ENCODE measurements at regions not wholly inside any gene's neighbourhood (a gene's known extent, or its start where the extent isn't known, plus 50 kb on each side); places are given as distances from the start of the nearest gene placed in this dataset.
"Not testable (repeated sequence)": the region's sequence is repeated elsewhere in the genome, so short reads cannot be mapped to it uniquely, and the experiment has no call there.

GRCh38 chr9:29514862-29515261 is 1941.6 kb upstream of the C9orf72 start:
- DNase-seq (ENCODE audit: low read depth in 2 of 2): no peak

- DNase-seq (ENCODE audit: low read depth in 2 of 2): no peak
These were observed 1975.2 kb upstream of the C9orf72 start for GRCh38 chr9:29548436-29548835.

DNA sequence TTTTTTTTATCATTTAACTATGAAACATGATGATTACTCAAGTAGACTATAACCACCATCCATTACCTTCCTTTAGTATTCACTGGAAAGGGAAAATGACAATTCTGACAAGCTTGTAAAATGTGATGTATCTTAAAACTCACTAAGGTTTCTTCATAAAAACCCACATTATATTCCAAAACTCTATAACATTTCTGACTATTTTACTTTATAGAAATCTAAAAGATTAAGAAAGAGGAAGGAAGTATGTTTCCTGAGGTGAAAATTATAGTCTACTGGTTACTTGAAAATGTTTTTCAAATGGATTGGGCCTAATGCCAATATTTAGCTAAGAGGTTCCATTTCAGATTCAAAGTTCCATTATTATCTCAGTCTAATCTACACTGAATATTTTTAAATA is 1982.2 kb upstream of the C9orf72 start:
- no peak for DNase-seq (ENCODE audit: low read depth in 2 of 2)

DNA sequence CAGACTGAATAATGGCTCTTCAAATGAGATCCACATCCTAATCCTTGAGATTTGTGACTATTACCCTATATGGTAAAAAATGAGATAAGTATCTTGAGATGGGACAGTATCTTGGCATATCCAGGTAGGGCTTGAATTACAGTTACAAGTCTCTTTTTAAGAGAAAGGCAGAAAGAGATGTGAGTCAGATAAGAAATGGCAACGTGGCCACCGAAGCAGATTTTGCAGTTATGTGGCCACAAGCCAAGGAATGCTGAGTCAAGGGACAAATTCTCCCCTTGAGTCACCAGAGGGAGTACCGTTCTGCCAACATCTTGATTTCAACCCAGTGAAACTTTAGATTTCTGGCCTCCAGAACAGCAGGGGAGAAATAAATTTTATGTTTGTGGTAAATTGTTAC is 1983.0 kb upstream of the C9orf72 start:
- DNase-seq (ENCODE audit: low read depth in 2 of 2): no peak

DNA sequence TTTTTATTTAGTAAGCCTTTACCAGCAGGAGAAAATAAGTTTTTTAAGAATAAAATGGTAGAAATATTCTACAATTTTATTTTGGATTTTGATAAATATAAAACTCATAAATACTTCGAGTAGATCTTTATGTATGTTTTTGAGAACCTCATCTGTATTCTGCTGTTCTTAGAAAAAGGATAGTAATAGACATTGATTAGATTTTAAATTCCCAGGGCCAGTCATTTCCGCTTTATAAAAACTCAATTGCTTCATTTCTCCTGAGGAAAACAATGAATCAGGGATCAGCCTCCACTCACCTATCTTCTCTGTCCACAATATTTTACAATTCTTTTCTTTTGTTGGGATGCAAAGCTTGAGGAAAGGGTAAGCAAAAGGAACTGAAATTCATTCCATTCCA is 1983.5 kb upstream of the C9orf72 start:
- no peak for DNase-seq (ENCODE audit: low read depth in 2 of 2)

DNA sequence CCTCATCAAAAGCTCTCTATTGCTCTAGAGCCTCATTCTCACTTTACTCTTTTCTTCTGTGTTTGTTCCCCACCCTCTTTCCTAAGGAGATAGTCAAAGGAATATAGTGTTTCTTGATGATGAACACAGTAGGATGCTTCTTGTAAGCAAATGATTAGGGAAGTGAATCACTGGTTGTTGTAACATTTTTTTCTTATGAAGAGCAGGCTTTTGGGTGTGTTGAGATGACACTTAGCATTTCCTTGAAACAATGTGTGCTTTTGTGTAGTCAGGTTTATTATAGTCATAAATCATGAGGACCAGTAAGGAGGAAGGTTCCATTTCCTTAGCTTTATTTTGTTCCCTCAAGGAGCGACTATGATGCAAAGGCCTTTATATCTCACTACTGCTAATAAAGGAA is 1991.3 kb upstream of the C9orf72 start:
- DNase-seq (ENCODE audit: low read depth in 2 of 2): no peak

DNA sequence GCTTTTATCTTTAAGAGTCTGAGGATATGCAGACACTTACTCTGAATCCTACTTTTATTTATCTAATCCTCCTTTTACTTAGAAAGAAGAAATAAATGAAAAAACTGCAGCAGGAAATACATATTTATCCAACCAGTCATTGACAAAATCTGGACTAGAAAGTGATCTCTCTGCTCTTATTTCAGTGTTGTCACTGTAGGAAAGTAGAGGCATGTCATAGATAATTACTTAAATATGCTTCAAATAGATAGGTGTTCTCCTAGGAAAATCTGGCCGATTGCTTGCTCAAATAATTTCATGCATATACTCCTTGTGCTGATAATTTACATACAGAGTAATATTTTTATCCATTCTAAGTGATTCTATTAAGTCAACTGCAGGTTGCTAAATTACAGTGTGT is 2001.9 kb upstream of the C9orf72 start:
- no peak for DNase-seq (ENCODE audit: low read depth in 2 of 2)

DNA sequence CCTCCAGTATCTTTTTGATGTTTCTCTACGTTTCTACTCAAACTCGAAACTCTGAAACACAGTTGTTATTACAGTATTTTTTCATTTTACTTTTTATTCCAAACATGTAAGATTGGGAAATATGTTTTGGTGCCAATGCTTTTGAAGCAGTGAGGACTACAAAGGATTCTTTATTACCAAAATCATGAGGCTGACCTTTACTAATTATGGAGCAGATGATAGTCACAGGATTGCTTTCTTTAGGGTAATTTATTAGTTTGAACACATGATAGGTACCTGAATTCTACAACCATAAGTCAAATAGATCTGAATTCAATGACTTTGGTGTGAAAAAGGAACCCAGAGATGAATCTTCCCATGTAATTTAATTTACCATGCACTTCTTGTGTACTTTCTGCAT is 2015.1 kb upstream of the C9orf72 start:
- DNase-seq (ENCODE audit: low read depth in 2 of 2): no peak

- DNase-seq (ENCODE audit: low read depth in 2 of 2): no peak
These were observed 2036.0 kb upstream of the C9orf72 start for GRCh38 chr9:29609282-29609681.

DNA sequence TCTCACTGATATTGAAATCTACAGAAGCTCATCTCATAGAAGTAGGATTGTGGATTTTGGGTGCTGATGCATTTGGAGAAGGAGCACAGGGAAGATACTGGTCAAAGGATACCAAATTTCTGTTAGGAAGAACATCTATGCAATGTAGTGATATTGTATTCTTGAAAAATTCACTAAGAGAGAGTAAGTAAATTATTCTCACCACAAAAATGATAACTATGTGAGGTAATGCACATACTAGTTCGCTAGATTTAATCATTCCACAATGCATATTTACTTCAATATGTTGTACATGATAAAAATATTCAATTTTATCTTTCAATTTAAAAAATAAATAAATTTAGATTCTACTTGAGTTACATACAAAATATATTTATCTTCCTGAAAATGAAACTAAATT is 2040.5 kb upstream of the C9orf72 start:
- DNase-seq (ENCODE audit: low read depth in 2 of 2): no peak

GRCh38 chr9:29616844-29617243 is 2043.6 kb upstream of the C9orf72 start:
- no peak for DNase-seq (ENCODE audit: low read depth in 2 of 2)

GRCh38 chr9:29625292-29625731 is 2052.0 kb upstream of the C9orf72 start:
- DNase-seq (ENCODE audit: low read depth in 2 of 2): no peak

GRCh38 chr9:29625931-29626330 is 2052.7 kb upstream of the C9orf72 start:
- DNase-seq (ENCODE audit: low read depth in 2 of 2): no peak

DNA sequence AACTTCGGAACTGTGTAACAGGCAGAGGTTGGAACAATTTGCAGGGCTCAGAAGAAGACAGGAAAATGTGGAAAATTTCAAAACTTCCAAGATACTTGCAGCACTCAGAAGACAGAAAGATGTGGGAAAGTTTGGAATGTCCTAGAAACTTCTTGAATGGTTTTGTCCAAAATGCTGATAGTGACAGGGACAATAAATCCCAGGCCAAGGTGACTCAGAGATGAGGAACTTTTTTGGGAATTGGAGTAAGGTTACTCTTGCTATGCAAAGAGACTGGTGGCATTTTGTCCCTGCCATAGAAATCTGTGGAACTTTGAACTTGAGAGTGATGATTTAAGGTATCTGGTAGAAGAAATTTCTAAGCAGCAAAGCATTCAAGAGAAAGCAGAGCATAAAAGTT is 2055.6 kb upstream of the C9orf72 start:
- DNase-seq (ENCODE audit: low read depth in 2 of 2): not testable (repeated sequence)

DNA sequence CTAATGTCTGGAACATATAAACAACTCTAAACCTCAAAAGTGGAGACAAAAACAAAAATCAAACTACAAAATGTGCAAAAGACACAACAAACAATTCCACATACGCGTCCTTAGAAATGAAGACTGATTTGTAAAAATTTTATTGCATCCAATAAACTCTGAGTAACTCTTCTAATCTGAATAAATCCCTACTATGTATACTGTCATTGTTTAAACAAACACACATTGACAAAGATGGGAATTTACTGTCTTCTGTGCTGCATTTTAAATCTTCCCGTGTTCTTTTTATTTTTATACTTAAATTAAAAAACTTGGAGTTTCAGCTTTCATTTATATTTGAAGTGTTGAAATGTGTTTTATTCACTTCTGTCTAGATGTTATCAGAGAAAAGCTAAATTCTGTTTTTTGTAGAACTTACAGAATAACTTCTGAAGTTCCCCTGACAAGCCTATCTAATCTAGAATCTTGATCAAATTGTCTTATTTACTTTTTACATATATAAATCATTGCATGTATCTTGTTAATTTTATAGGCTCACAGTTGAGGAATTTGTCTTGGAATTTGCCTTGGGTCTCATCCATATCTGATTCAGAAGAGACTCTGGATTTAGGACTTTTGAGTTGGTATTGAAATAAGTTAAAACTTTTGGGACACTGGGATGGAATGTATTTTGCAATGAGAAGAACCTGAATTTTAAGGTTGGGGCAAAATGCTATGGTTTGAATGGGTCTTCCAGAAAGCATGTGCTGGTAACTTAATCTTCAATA is 2064.4 kb upstream of the C9orf72 start:
- no peak for DNase-seq (ENCODE audit: low read depth in 2 of 2)

DNA sequence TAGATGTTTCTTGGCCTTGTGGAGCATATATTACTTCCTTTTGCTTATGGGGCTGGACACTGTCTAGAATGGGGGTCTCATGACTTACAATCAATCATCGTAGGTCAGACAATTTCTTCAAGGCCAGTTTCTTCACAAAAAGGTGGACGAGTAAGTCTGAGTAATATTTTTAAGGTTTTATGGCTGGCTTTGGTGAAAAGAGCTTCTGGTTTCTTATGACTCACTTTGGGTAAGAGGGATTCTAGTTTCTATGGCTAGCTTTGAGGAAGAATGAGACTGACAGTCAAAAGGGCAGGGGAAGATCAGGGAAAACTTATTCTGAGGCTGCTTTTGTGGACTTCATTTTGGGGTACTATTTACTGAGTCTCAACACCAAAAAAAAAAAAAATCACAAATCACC is 2067.2 kb upstream of the C9orf72 start:
- no peak for DNase-seq (ENCODE audit: low read depth in 2 of 2)

DNA sequence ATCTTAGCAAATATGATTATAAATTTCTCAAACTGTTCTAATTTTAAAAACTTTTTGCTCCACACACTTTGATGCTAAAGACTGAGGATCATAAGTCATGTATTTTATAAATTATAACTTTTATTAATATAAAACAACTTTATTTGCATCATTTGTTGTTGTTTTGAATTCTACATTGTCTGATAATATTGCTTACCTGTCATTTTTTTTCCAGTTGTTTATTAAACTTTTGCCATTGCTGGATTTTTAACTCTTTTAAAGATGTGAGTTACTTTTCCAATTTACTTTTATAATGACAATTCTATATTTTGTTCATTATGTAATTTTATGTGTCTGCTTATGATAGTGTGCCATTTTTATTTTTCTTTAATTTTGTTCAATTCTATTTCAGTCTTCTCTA is 2071.2 kb upstream of the C9orf72 start:
- no peak for DNase-seq (ENCODE audit: low read depth in 2 of 2)

DNA sequence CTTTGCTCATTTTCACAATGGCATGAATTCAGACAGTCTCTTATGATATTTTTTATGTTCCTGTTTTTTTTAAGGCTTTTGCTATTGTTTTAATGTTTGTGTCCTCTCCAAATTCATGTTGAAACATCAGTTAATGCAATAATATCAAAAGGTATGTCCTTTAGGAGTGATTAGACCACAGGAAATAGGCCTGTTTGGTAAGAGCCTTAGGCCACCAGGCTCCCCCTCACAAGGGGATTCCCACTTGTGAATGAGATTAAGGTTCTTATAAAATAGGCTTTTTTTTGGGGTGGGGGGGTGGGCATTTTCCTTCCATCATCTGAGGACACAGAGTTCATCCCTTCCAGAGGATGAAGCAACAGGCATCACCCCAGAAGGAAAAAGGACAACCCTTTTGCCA is 2074.2 kb upstream of the C9orf72 start:
- DNase-seq (ENCODE audit: low read depth in 2 of 2): no peak

GRCh38 chr9:29648132-29648531 is 2074.9 kb upstream of the C9orf72 start:
- DNase-seq (ENCODE audit: low read depth in 2 of 2): no peak

DNA sequence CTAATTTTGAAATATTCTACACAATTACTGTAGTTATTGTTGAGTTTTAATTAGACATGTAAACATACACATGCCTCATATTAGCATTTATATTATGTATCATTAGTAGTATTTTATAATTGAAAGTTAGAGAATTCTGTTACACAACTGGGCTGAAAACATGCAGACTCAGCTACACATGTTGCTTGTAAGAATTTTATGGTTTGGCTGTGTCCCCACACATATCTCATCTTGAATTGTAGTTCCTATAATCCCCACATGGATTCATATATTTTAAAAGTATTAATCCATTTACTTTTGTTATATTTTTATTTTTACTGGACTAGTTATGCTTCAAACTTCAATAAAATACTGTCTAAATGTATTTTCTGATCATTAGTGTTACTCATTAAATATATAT is 2075.3 kb upstream of the C9orf72 start:
- DNase-seq (ENCODE audit: low read depth in 2 of 2): no peak

GRCh38 chr9:29656641-29657406 is 2083.5 kb upstream of the C9orf72 start:
- DNase-seq (ENCODE audit: low read depth in 2 of 2): no peak

GRCh38 chr9:29657821-29658220 is 2084.5 kb upstream of the C9orf72 start:
- DNase-seq (ENCODE audit: low read depth in 2 of 2): no peak

DNA sequence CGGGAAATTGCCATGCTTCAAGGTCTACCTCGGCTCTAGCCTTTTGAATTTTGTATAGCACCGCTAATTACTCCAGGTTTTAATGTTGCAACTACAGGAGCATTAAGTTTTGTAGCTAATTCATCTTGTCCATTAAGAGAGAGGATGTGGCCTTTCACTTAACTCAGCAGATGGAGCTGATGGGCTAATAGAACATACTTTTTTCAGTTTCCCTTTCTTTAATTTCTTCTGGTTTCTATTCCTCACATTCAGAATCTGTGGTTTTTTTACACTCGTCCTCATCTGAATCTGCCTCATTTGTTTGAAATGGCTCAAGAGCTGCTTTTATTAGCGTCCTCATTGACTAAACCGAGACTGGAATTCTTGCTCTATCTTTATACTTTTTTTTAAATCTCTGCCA is 2085.7 kb upstream of the C9orf72 start:
- no peak for DNase-seq (ENCODE audit: low read depth in 2 of 2)

All from stimulated activated CD4-positive, alpha-beta T cell treated with anti-CD3 and anti-CD28 coated beads, Interleukin-15, amount 100 ng/mL, for 48 hours (primary cell).